ENCODE measurements at regions not wholly inside any gene's neighbourhood (a gene's known extent, or its start where the extent isn't known, plus 50 kb on each side); places are given as distances from the start of the nearest gene placed in this dataset.

DNA sequence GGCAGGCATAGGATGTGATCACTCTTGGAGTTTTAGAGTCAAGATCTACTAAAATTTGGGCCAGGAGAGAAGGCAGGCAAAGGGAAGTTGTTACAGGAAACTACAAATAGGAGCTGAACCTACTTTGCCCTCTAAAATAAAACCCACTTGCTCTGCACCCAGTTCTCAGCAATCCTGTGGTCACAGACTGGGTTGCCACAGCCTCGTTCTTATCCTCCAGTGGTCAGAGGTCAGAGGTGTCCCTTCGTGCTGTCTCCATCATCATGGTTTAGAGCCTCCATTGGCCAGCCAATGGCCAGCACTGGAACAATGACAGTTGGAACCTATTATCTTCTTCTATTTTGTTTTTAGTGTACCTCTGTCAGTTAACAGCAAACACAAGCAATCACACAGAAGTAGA, 90.7 kb upstream of the TNP1 start:
- no peaks in the 10 kb centered on the region for H3K36me3 ChIP-seq
- DNase-seq: no peak
- intact Hi-C loops (cut with DNase I; ENCODE audit: low total_unique reads): no loop called here

DNA sequence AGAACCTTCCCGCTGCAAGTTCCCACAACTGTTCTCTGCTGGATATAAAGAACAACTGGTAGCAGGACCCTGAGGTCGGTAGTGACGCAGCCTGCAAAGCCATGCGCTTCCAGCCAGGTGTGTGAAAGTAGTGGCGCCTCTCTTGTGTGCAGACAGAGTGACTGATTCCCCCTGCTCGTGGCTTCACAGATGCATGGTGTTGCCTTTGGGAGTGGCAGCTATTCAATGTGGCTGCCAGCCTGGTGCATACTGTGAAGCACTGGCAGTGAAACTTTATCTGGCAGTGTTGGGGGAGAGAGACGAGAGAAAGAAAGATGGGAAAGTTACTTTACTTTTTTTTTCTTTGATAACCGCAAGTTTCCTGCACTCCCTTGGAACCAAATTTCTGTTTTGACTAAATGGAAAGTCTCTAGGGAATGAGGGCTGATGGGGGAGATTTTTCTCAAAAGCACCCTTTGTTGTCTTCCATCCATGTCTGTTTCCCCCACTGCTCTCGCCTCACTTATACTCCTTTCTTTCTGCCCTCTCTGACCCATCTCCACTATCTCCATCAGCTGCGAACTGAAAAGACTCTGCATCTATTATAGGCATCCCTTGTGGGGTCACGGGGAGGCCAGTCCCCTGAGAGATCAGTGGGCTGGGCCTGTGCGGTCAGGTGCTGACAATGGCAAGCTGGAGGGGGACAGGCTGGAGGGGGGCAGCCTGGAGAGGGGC, 90.0 kb upstream of the TNP1 start:
- TF ChIP-seq POLR2A (IDR thresholded peaks at IDR 0.05): no peak
- TF ChIP-seq, protein P1, sequence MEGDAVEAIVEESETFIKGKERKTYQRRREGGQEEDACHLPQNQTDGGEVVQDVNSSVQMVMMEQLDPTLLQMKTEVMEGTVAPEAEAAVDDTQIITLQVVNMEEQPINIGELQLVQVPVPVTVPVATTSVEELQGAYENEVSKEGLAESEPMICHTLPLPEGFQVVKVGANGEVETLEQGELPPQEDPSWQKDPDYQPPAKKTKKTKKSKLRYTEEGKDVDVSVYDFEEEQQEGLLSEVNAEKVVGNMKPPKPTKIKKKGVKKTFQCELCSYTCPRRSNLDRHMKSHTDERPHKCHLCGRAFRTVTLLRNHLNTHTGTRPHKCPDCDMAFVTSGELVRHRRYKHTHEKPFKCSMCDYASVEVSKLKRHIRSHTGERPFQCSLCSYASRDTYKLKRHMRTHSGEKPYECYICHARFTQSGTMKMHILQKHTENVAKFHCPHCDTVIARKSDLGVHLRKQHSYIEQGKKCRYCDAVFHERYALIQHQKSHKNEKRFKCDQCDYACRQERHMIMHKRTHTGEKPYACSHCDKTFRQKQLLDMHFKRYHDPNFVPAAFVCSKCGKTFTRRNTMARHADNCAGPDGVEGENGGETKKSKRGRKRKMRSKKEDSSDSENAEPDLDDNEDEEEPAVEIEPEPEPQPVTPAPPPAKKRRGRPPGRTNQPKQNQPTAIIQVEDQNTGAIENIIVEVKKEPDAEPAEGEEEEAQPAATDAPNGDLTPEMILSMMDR (IDR thresholded peaks at IDR 0.05): no peak
- no peak for DNase-seq
- intact Hi-C loops (cut with DNase I; ENCODE audit: low total_unique reads): no loop called here
- no peaks in the 10 kb centered on the region for H3K9me3 ChIP-seq
- H3K4me3 ChIP-seq: no peak overlapping the region
- H3K4me1 ChIP-seq: no peaks in the 10 kb centered on the region
- no peaks in the 10 kb centered on the region for H3K36me3 ChIP-seq
- no peaks in the 10 kb centered on the region for H3K27me3 ChIP-seq
- H3K27ac ChIP-seq: no peak overlapping the region

More for the DNA sequence above, 90.7 kb upstream of the TNP1 start:
- Histone ChIP-seq H3K27ac (no peak overlapping the region), H3K9me3 (no peaks in the 10 kb centered on the region), H3K27me3 (no peaks in the 10 kb centered on the region), H3K4me3 (no peak overlapping the region), H3K4me1 (no peaks in the 10 kb centered on the region)
- no peak for TF ChIP-seq POLR2A (IDR thresholded peaks at IDR 0.05)

DNA sequence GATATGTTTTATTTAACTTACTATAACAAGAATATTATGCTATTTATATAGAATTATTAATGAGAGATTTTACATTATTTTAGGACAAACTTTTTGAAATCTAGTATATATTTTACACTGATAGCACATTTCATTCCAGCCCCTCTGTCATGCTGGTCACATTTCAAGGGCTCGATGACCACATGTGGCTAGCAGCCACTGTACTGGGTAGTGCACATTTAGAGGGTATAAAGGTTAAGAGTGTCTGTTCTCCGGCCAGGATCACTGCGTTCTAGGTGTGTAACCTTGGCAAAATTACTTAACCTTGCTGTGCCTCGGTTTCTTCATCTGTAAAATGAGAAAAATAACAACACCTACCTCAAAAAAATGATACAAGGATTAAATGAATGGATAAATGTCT, 87.2 kb upstream of the TNP1 start:
- Histone ChIP-seq H3K9me3 (no peaks in the 10 kb centered on the region), H3K4me1 (no peaks in the 10 kb centered on the region), H3K4me3 (no peak overlapping the region), H3K27me3 (no peaks in the 10 kb centered on the region), H3K36me3 (no peaks in the 10 kb centered on the region), H3K27ac (no peak overlapping the region)
- no peak for TF ChIP-seq POLR2A (IDR thresholded peaks at IDR 0.05)
- TF ChIP-seq, protein P1 (IDR thresholded peaks at IDR 0.05): no peak
- intact Hi-C loops (cut with DNase I; ENCODE audit: low total_unique reads): no loop called here
- DNase-seq: no peak

DNA sequence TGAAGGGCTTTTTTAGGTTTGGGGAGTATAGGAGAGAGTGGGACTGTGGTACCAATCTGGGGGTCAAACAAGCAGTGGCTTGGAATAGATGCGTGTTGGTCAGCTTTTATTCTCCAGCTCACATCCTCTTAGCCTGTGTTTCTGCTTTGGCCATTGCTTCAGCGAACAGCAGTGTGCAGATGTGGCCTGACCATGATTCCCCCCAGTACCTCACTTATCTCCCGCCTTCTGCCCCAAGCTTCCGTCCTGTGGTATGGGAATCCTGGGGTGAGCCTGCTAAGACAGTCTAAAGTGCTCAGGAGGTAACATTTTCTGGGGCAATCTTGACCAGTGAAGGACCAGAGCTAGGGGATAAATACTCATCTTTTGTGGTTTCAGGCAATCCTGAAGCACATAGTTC, 84.9 kb upstream of the TNP1 start:
- DNase-seq: no peak
- Histone ChIP-seq H3K27ac (no peak overlapping the region), H3K9me3 (no peaks in the 10 kb centered on the region), H3K4me3 (no peak overlapping the region), H3K27me3 (no peaks in the 10 kb centered on the region), H3K36me3 (no peaks in the 10 kb centered on the region), H3K4me1 (no peaks in the 10 kb centered on the region)
- intact Hi-C loops (cut with DNase I; ENCODE audit: low total_unique reads): no loop called here
- TF ChIP-seq POLR2A (IDR thresholded peaks at IDR 0.05): no peak
- TF ChIP-seq, protein P1 (IDR thresholded peaks at IDR 0.05): no peak

DNA sequence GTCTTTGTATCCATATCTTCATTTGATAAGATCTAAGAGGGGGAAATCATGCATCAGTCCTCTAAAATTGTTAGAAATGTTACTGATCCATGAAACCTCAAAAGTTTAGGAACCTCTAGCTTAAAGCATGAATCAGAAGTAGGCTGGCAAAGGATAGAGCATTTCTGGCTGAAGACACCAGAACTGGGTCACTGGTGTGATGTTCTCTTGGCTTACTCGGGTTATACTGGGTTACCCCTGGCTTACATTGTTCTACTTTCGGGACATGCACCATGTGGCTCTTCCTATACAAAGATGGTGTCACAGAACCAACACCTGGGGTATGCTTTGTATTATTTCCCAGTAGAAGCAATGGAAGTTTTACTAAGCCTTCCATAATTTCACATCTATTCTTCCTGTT, 83.2 kb upstream of the TNP1 start:
- intact Hi-C loops (cut with DNase I; ENCODE audit: low total_unique reads): no loop called here
- TF ChIP-seq, protein P1 (IDR thresholded peaks at IDR 0.05): no peak
- TF ChIP-seq POLR2A (IDR thresholded peaks at IDR 0.05): no peak
- H3K9me3 ChIP-seq: no peaks in the 10 kb centered on the region
- H3K27ac ChIP-seq: no peak overlapping the region
- no peak overlapping the region for H3K4me3 ChIP-seq
- no peaks in the 10 kb centered on the region for H3K4me1 ChIP-seq
- no peak for DNase-seq
- H3K36me3 ChIP-seq: no peaks in the 10 kb centered on the region
- H3K27me3 ChIP-seq: no peaks in the 10 kb centered on the region

DNA sequence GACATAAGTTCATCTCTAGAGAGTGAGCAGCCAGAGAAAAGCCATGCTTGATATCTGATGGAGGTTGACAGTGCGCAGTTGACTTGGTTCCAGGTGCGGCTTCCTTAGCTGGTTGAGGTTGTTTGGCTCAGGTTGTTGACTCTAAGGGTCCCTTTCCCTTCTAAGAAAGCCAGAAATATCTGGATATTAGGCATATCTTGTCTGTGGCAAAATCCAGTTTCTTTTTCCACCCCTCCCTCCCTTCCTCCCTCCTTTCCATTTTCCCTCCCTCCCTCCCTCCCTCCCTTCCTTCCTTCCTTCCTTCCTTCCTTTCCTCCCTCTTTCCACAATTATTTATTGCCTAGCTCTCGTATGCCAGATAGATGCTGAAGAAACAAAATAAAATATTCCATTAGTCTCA, 82.6 kb upstream of the TNP1 start:
- no peak for TF ChIP-seq POLR2A (IDR thresholded peaks at IDR 0.05)
- TF ChIP-seq, protein P1 (IDR thresholded peaks at IDR 0.05): no peak
- intact Hi-C loops (cut with DNase I; ENCODE audit: low total_unique reads): no loop called here
- DNase-seq: no peak

More for the DNA sequence above, 82.6 kb upstream of the TNP1 start:
- no peaks in the 10 kb centered on the region for H3K9me3 ChIP-seq
- no peaks in the 10 kb centered on the region for H3K36me3 ChIP-seq
- no peak overlapping the region for H3K4me3 ChIP-seq
- H3K27ac ChIP-seq: no peak overlapping the region
- H3K27me3 ChIP-seq: no peaks in the 10 kb centered on the region
- no peaks in the 10 kb centered on the region for H3K4me1 ChIP-seq

All from uterus (tissue), 3 donors.